ENCODE measurements at regions not wholly inside any gene's neighbourhood (a gene's known extent, or its start where the extent isn't known, plus 50 kb on each side); places are given as distances from the start of the nearest gene placed in this dataset.

- in situ Hi-C loops (cut with MboI; ENCODE audit: low pct_ligation_motif_present in 1 of 4, low pct_unique_long_range_greater_than_20kb in 1 of 4, low sequenced_read_pairs in 3 of 4): no loop called here
- intact Hi-C loops (cut with DNase I; ENCODE audit: low total_unique reads): loop anchor here (5.0 kb wide), 1 partner anchor 283 kb away; no protein-coding TSS in a partner anchor
- H3K4me3 ChIP-seq: no peak overlapping the region
- no peaks in the 10 kb centered on the region for H3K36me3 ChIP-seq
- 85 to 89% methylated on average over 3 to 4 of the region's 4 CpGs for WGBS, 2 donors (ENCODE audit: low coverage in 1 of 2)
- H3K27ac ChIP-seq: no peak overlapping the region
- TF ChIP-seq POLR2A (IDR thresholded peaks at IDR 0.05) (no peak), EP300 (IDR thresholded peaks at IDR 0.05; ENCODE audit: low read depth) (no peak), POLR2AphosphoS5 (IDR thresholded peaks at IDR 0.05) (no peak), CTCF (IDR thresholded peaks at IDR 0.05) (no peak)
- no peaks in the 10 kb centered on the region for H3K9me3 ChIP-seq
- peaks cover 0 to 7% (median 2%) of the 10 kb centered on the region in 4 donors for H3K4me1 ChIP-seq
- DNase-seq: no peak
- peaks cover 7% of the 10 kb centered on the region for H3K27me3 ChIP-seq
These were observed 55.7 kb upstream of the ZNF507 start for GRCh38 chr19:32289566-32290210.

- 82 to 96% methylated on average over 5 to 6 of the region's 6 CpGs for WGBS, 2 donors (ENCODE audit: low coverage in 1 of 2)
- no peaks in the 10 kb centered on the region for H3K9me3 ChIP-seq
- DNase-seq: no peak
These were observed 53.5 kb upstream of the ZNF507 start for GRCh38 chr19:32291876-32292275.

DNA sequence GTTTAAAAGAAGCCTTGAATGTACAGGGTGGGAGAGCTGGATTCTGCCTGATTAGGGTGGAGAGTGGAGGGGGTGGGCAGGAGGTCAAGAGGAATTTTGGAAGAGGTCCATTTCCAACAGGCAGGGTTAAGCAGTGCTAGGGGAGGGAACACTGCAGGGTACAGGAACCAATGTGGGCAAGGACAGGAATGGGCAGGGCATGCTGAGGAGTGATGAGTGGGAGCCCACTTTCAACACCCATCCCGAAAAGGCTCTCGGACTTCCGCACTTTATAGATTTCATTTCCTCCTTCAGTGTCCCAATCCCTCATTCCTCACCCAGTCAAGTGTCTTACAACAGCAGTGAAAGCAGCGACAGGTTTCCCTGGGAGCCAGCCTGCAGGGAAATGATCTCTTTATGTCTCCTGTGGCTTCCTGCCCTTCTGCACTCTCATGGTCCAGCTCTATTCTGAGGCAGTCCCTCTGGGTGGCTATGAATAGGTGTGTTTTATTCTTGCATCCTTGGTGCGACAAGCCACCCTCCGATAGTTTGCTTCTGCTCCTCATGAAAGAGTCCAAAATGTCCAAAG, 50.5 kb upstream of the ZNF507 start:
- no peaks in the 10 kb centered on the region for H3K27me3 ChIP-seq
- H3K9me3 ChIP-seq: no peaks in the 10 kb centered on the region
- no peak for DNase-seq
- TF ChIP-seq POLR2AphosphoS5 (IDR thresholded peaks at IDR 0.05): no peak
- no peak for TF ChIP-seq CTCF (IDR thresholded peaks at IDR 0.05)
- TF ChIP-seq POLR2A (IDR thresholded peaks at IDR 0.05): no peak
- TF ChIP-seq EP300 (IDR thresholded peaks at IDR 0.05; ENCODE audit: low read depth): no peak
- H3K27ac ChIP-seq: no peak overlapping the region
- intact Hi-C loops (cut with DNase I; ENCODE audit: low total_unique reads) (no loop called here), in situ Hi-C loops (cut with MboI; ENCODE audit: low pct_ligation_motif_present in 1 of 4, low pct_unique_long_range_greater_than_20kb in 1 of 4, low sequenced_read_pairs in 3 of 4) (no loop called here)
- WGBS, 2 donors (ENCODE audit: low coverage in 1 of 2): 93 to 100% methylated on average over 2 to 6 of the region's 6 CpGs
- H3K4me3 ChIP-seq: no peak overlapping the region
- no peaks in the 10 kb centered on the region for H3K4me1 ChIP-seq
- no peaks in the 10 kb centered on the region for H3K36me3 ChIP-seq

More at GRCh38 chr19:32291876-32292275, 53.5 kb upstream of the ZNF507 start:
- intact Hi-C loops (cut with DNase I; ENCODE audit: low total_unique reads) (no loop called here), in situ Hi-C loops (cut with MboI; ENCODE audit: low pct_ligation_motif_present in 1 of 4, low pct_unique_long_range_greater_than_20kb in 1 of 4, low sequenced_read_pairs in 3 of 4) (no loop called here)
- TF ChIP-seq POLR2A (IDR thresholded peaks at IDR 0.05) (no peak), CTCF (IDR thresholded peaks at IDR 0.05) (no peak), POLR2AphosphoS5 (IDR thresholded peaks at IDR 0.05) (no peak), EP300 (IDR thresholded peaks at IDR 0.05; ENCODE audit: low read depth) (no peak)
- H3K27ac ChIP-seq: no peak overlapping the region
- H3K4me1 ChIP-seq: peaks cover 0 to 7% (median 2%) of the 10 kb centered on the region in 4 donors
- H3K27me3 ChIP-seq: peaks cover 7% of the 10 kb centered on the region
- no peaks in the 10 kb centered on the region for H3K36me3 ChIP-seq
- H3K4me3 ChIP-seq: no peak overlapping the region

Small RNA genes in the stretch of these regions (small RNA-seq; reads per million reads assigned to genes)
- gene AC011456.1 (0 reads per million in 4 donors), gene RNA5SP471 (0 reads per million in 4 donors), gene RNA5SP472 (0 to 0.18 (median 0.07) reads per million in 4 donors), gene RNU6-967P (0 reads per million in 4 donors)

Data from transverse colon (tissue), 4 donors.